NT2/D1 (cell line): ENCODE measurements at regions not wholly inside any gene's neighbourhood (a gene's known extent, or its start where the extent isn't known, plus 50 kb on each side); places are given as distances from the start of the nearest gene placed in this dataset.

Experiments used
- SUZ12 ChIP-seq: IDR thresholded peaks from 2 replicates; pipeline ENCODE4 v1.6.1; 2011; ENCODE audit not compliant: insufficient read length, insufficient read depth; ENCODE audit errors: extremely low read depth
- YY1 ChIP-seq: IDR thresholded peaks from 2 replicates; pipeline ENCODE4 v1.6.1; 2011; ENCODE audit not compliant: insufficient read length, insufficient read depth
- ZNF274 ChIP-seq: IDR thresholded peaks from 2 replicates; pipeline ENCODE4 v1.6.1; 2011; ENCODE audit warnings: mild to moderate bottlenecking, low read depth, low read length

GRCh38 chr21:28699596-28700259, 292.9 kb downstream of the LTN1 start:
- no peak for TF ChIP-seq SUZ12
- TF ChIP-seq ZNF274, result no peak
- no peak for TF ChIP-seq YY1
